ENCODE measurements at regions not wholly inside any gene's neighbourhood (a gene's known extent, or its start where the extent isn't known, plus 50 kb on each side); places are given as distances from the start of the nearest gene placed in this dataset.

GRCh38 chr17:63173903-63174302 is 207.9 kb downstream of the TANC2 start:
- TF ChIP-seq POLR2AphosphoS5 (IDR thresholded peaks at IDR 0.05) (no peak), POLR2A (IDR thresholded peaks at IDR 0.05) (no peak), CTCF (IDR thresholded peaks at IDR 0.05) (no peak), EP300 (IDR thresholded peaks at IDR 0.05) (no peak)
